Cardiac muscle cell (in vitro differentiated cells and primary cell): ENCODE measurements at regions not wholly inside any gene's neighbourhood (a gene's known extent, or its start where the extent isn't known, plus 50 kb on each side); places are given as distances from the start of the nearest gene placed in this dataset.

ENCODE experiments used
- DNase-seq, 2 donors: peaks; one replicate each; pipeline versions ENCODE4 v3.0.0 to v3.0.0-alpha.2; 2010 to 2017; ENCODE audit warnings: low read depth in 1 of 2, low spot score in 1 of 2
- H3K27ac ChIP-seq: fragments of 200-600 bp; sonication (generic); 2 replicates; pipeline ENCODE4 v1.5.1; 2016
- H3K27me3 ChIP-seq: fragments of 200-600 bp; sonication (generic); 2 replicates; pipeline ENCODE4 v1.6.0; 2016; ENCODE audit warnings: control low read depth
- H3K36me3 ChIP-seq: fragments of 200-600 bp; sonication (generic); 2 replicates; pipeline ENCODE4 v1.5.1; 2016; ENCODE audit warnings: control low read depth
- H3K4me1 ChIP-seq: fragments of 200-600 bp; sonication (generic); 2 replicates; pipeline ENCODE4 v1.8.1; 2017; ENCODE audit warnings: low read depth, mild to moderate bottlenecking, mixed run types
- H3K4me3 ChIP-seq: fragments of 200-600 bp; sonication (generic); 2 replicates; pipeline ENCODE4 v1.5.1; 2016; ENCODE audit warnings: mild to moderate bottlenecking
- H3K9me3 ChIP-seq: fragments of 200-600 bp; sonication (generic); 2 replicates; pipeline ENCODE4 v1.5.1; 2017; ENCODE audit warnings: low read depth, mild to moderate bottlenecking, control low read depth
- TF ChIP-seq, protein P1 (sequence below): IDR thresholded peaks from 2 replicates; pipeline ENCODE4 v1.5.1; 2012; ENCODE audit warnings: low read depth, mild to moderate bottlenecking, low read length

GRCh38 chrX:25597551-25597950 is 540.6 kb upstream of the MAGEB18 start:
- no peaks in the 10 kb centered on the region for H3K4me1 ChIP-seq
- no peak overlapping the region for H3K27ac ChIP-seq
- DNase-seq: peak in 1 of 2 donors; percentile 74
- H3K9me3 ChIP-seq: no peaks in the 10 kb centered on the region
- H3K27me3 ChIP-seq: no peaks in the 10 kb centered on the region
- TF ChIP-seq, protein P1, sequence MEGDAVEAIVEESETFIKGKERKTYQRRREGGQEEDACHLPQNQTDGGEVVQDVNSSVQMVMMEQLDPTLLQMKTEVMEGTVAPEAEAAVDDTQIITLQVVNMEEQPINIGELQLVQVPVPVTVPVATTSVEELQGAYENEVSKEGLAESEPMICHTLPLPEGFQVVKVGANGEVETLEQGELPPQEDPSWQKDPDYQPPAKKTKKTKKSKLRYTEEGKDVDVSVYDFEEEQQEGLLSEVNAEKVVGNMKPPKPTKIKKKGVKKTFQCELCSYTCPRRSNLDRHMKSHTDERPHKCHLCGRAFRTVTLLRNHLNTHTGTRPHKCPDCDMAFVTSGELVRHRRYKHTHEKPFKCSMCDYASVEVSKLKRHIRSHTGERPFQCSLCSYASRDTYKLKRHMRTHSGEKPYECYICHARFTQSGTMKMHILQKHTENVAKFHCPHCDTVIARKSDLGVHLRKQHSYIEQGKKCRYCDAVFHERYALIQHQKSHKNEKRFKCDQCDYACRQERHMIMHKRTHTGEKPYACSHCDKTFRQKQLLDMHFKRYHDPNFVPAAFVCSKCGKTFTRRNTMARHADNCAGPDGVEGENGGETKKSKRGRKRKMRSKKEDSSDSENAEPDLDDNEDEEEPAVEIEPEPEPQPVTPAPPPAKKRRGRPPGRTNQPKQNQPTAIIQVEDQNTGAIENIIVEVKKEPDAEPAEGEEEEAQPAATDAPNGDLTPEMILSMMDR: no peak
- no peak overlapping the region for H3K4me3 ChIP-seq
- H3K36me3 ChIP-seq: no peaks in the 10 kb centered on the region

- H3K4me1 ChIP-seq: no peaks in the 10 kb centered on the region
- H3K36me3 ChIP-seq: no peaks in the 10 kb centered on the region
- H3K4me3 ChIP-seq: no peak overlapping the region
- no peaks in the 10 kb centered on the region for H3K27me3 ChIP-seq
- H3K9me3 ChIP-seq: no peaks in the 10 kb centered on the region
- peak in 1 of 2 donors; percentile 51 for DNase-seq
- no peak overlapping the region for H3K27ac ChIP-seq
- TF ChIP-seq, protein P1: no peak
These were observed 539.1 kb upstream of the MAGEB18 start for GRCh38 chrX:25599061-25599460.

- TF ChIP-seq, protein P1: no peak
- Histone ChIP-seq H3K9me3 (no peaks in the 10 kb centered on the region), H3K27me3 (no peaks in the 10 kb centered on the region), H3K4me3 (no peak overlapping the region), H3K36me3 (no peaks in the 10 kb centered on the region), H3K4me1 (no peaks in the 10 kb centered on the region), H3K27ac (no peak overlapping the region)
- DNase-seq: peak in 1 of 2 donors; percentile 77
These were observed 537.4 kb upstream of the MAGEB18 start for GRCh38 chrX:25600776-25601175.

- H3K36me3 ChIP-seq: no peaks in the 10 kb centered on the region
- no peak overlapping the region for H3K4me3 ChIP-seq
- no peaks in the 10 kb centered on the region for H3K4me1 ChIP-seq
- no peaks in the 10 kb centered on the region for H3K9me3 ChIP-seq
- TF ChIP-seq, protein P1: no peak
- H3K27me3 ChIP-seq: no peaks in the 10 kb centered on the region
- H3K27ac ChIP-seq: no peak overlapping the region
- DNase-seq: no peak
These were observed 536.8 kb upstream of the MAGEB18 start for GRCh38 chrX:25601323-25601722.

- Histone ChIP-seq H3K9me3 (no peaks in the 10 kb centered on the region), H3K27me3 (no peaks in the 10 kb centered on the region), H3K27ac (no peak overlapping the region), H3K36me3 (no peaks in the 10 kb centered on the region), H3K4me3 (no peak overlapping the region), H3K4me1 (no peaks in the 10 kb centered on the region)
- TF ChIP-seq, protein P1: no peak
- DNase-seq: no peak
These were observed 519.9 kb upstream of the MAGEB18 start for GRCh38 chrX:25618248-25618647.

- no peak for DNase-seq
- no peaks in the 10 kb centered on the region for H3K36me3 ChIP-seq
- H3K4me3 ChIP-seq: no peak overlapping the region
- no peaks in the 10 kb centered on the region for H3K4me1 ChIP-seq
- no peaks in the 10 kb centered on the region for H3K9me3 ChIP-seq
- no peaks in the 10 kb centered on the region for H3K27me3 ChIP-seq
- H3K27ac ChIP-seq: no peak overlapping the region
- TF ChIP-seq, protein P1: no peak
These were observed 497.9 kb upstream of the MAGEB18 start for GRCh38 chrX:25640276-25640675.
